Hindlimb muscle (tissue), 1 donor: ENCODE measurements at regions not wholly inside any gene's neighbourhood (a gene's known extent, or its start where the extent isn't known, plus 50 kb on each side); places are given as distances from the start of the nearest gene placed in this dataset.
"Not testable (repeated sequence)": the region's sequence is repeated elsewhere in the genome, so short reads cannot be mapped to it uniquely, and the experiment has no call there.

Source experiments
- DNase-seq: peaks from one replicate; pipeline ENCODE4 v3.0.0-alpha.2; 2013

DNA sequence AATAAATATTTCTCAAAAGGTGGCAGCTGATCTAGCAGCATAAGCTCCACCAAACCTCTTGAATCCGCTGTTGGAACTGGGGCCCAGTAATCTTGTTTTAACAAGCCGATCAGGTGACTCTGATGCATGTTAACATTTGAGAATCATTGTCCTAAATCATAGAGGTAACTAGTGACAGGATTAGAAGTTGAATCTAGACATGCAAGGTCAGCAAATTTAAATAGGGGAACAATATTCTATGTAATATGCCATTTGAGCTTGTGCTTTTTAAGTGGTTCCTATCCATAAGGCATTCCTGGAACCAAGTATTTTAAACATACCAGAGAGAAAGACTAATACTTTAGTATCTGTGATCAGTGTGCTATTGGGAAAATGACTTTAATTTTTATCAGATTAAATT lies 412.8 kb downstream of the PYDC2 start:
- DNase-seq, result no peak

DNA sequence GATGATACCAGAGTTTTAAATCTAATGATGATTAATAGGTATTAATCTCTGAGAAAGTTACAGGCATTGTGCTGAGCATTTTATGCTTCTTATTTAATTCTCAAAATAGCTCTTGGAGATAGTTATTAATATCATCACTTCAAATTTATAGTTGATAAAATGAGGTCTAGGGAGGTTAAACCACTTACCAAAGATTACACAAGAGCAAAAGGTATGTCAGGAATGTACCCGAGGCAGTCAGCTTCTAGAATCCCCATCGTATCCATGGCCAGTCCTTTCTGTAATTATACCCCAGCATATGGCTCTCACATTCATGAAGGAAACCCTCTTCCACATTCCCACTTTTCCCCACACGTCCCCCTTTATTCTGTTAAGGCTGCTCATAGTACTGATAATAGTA lies 421.3 kb downstream of the PYDC2 start:
- no peak for DNase-seq

DNA sequence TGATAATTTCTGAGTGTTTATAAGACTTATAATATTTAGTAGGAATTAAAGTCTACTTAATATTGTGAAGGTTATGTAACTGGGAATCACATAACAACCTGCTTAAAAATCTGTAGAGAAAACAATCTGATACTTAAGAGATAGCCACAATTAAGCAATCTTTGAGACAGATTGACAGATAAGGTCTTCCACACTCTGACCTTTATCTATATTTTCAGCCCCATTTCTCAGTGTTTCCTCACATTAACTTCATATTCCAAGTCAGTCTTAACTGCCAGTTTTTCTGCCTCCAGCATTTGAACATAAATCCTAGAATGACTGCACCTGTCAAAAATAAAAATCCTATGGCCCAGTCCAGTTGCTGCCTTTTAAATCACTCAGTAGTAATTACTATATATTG lies 423.2 kb downstream of the PYDC2 start:
- DNase-seq, result no peak

DNA sequence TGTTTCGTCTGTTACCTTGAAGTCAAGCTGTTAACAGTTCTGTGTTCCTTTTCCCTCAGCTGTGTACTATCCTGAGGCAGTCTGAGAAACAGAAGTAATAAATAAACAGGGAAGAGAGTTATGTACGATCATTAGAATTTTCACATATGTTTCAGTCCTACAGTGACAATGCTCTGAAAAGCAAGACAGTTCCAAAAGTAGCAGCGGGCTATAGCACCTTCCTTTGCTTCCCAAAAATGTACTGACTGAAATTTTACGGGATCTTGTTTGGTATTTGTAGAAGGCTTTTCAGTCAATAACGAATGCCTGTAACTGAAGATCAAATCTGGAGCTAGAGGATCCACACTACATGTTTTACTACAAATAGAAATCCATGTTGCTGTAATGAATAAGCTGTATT lies 428.1 kb downstream of the PYDC2 start:
- no peak for DNase-seq

DNA sequence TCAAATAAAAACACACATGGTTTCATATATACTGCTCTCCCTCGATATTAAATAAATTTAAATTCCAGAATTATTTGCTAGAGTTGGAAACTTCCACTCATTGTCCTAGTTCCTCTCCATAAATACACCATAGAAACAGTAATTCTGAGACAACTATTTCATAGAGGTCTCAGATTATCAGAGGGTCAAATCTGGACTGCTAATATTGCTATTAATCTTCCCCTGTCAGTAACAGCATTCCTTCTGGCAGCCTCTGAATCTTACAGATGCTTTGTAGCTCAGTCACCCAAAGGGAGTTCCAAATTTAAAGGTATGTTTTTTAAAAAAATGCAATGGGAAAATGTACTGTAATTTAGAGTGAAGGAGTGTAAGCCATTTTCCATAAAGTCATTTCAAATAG lies 428.8 kb downstream of the PYDC2 start:
- peak; percentile 16 for DNase-seq

DNA sequence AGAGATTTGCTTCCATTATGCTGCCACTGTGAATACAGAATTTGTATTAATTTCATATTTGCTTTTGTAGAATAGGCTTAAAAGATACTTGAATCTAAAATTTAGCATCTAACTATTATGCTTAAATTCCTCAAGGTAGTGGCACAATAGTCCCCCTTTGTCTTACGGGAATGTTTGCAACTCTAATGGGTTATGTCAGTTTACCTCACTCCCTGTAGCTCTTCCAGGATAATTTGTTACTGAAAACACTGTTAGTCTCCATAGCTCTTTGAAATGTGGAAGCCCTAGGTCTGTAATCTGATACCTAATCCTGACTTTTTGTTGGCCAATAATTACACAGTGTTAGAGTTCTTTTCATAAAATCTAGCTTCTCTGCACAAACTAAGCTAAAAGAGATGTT lies 433.4 kb downstream of the PYDC2 start:
- no peak for DNase-seq

DNA sequence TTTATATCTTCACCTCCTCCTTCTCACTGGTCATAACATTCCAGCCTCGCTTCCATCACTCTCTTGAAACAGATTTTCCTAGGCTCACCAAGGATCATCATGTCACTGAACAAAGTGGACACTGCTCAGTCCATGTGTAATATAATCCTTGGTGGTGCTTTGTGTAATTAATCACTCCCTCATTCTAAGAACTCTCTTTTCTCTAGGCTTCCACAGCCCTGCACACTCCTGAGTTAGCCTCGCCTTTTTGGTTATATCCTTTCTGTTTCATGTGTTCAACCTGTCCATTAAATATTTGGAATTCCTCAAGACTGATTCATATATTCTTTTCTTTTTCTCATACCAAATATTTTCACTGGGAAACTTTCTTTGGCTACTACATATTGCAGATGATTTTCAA lies 440.8 kb downstream of the PYDC2 start:
- DNase-seq, result no peak

DNA sequence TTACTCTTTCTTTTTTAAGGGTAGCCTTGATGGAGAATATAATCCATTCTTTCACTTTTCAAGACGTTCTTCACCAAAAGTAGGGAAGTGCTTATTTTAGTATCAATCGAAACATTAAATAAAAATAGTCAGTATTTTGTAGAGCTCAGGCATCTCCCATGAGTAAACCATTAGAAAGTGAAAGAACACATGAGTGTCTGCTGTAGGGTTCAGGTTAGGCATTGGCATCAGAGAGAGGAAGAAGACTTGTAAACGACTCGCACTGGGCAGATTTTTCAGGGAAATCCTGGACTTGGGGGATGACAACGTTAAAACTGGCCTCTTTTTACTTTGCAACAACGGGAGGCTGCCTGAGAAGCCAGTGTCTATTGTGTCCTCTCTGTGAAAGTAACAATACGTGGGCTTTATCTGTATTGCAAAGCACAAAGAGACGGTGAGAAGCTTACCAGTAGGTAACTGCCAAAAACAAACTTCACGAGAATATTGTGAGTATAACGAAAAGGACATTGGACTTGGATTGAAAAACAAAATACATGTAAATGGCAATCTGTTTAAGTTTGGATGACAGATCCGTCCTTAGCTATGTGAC lies 451.7 kb downstream of the PYDC2 start:
- DNase-seq, result no peak

DNA sequence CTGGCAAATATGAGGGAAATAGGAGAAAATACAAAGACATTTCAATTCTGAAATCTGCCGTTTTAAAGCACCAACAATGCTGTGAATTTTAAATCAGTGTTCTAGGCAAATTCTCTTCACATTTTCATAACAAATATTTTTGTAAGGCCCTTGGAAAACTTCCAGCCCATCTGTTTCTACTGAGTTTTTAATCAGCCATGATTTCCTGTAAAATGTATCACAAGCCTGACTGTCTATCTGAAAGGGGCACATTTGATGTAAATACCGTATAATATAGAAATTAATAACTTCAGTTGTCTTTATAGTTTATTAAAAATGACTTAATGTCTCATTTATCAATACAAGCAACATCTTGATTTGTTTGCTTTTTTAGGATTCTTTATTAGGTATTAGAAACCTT lies 454.7 kb downstream of the PYDC2 start:
- DNase-seq, result peak; percentile 48

DNA sequence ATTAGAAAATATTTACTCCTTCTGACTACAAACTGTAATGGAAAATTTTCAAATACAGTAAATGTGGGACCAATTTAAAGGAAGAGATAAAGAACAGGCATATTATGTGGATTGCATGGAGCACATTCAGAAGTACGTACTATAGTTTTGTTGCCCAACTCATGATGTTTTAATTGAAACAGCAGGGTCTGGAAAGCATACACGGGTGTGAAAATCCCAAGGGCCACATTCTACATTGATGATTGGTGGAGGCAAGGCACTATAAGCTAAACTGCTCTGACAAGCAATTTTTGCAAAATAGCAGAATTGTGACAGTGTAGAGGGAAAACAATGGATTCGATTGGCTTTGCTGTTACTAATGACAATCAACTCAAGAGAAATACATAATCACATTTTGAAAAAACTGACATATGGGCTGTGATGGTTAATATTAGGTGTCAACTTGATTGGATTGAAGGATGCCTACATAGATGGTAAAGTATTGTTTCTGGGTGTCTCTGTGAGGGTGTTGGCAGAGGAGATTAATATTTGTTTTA lies 458.6 kb downstream of the PYDC2 start:
- no peak for DNase-seq

DNA sequence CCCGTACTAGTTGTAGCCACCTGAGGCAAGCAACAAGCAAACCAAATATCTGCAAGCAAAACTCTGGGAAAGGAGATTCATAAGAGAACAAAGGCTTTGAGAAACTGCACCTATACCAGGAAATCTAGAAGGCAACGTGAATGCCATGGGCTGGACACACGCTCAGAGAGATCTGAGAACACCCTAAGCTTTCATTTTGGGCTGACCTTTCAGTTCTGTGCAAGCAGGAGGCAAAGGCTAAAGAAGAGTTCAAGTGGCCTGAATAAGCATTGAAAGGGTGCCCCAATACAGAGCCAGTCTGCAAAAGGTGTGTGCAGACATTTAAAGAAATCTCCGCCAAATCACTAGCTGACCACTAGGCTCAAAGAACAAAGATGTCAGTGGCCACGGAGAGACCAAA lies 461.6 kb downstream of the PYDC2 start:
- DNase-seq, result no peak

DNA sequence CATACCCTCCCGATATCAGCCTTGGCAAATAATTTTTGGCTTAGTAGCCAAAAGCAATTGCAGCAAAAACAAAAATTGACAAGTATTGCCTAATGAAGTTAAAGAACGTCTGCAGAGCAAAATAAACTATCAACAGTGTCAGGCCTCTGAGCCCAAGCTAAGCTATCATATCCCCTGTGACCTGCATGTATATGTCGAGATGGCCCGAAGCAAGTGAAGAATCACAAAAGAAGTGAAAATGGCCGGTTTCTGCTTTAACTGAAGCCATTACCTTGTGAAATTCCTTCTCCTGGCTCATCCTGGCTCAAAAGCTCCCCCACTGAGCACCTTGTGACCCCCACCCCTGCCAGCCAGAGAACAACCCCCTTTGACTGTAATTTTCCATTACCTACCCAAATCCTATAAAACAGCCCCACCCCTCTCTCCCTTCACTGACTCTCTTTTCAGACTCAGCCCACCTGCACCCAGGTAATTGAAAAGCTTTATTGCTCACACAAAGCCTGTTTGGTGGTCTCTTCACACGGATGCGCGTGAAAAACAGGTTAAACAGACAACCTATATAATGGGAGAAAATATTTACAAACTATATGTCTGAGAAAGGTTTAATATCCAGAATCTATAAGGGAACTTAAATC lies 466.3 kb downstream of the PYDC2 start:
- DNase-seq, result not testable (repeated sequence)

DNA sequence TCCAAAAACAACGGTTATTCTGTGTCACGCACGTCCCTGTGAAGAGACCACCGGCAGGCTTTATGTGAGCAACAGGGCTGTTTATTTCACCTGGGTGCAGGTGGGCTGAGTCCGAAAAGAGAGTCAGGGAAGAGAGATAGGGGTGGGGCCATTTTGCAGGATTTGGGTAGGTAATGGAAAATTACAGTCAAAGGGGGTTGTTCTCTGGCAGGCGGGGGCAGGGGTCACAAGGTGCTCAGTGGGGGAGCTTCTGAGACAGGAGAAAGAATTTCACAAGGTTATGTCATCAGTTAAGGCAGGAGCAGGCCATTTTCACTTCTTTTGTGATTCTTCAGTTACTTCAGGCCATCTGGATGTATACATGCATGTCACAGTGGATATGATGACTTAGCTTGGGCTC lies 467.0 kb downstream of the PYDC2 start:
- DNase-seq, result not testable (repeated sequence)

DNA sequence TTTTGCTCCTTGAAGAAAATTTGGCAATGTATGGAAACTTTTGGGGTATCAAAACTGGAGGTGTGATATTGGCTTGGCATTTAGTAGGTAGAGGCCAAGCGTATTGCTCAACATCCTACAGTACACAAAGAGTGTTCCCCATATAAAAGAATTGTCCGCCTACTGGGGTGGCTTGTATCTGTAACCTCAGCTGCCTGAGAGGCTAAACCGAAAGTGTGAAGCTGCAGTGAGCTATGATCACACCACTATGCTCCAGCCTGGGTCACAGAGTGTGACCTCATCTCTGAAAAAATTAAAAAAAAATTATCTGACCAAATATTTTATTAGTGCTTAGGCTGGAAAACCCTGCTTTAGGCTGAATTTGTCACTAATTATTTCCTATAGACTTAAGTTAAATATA lies 483.9 kb downstream of the PYDC2 start:
- DNase-seq, result no peak

DNA sequence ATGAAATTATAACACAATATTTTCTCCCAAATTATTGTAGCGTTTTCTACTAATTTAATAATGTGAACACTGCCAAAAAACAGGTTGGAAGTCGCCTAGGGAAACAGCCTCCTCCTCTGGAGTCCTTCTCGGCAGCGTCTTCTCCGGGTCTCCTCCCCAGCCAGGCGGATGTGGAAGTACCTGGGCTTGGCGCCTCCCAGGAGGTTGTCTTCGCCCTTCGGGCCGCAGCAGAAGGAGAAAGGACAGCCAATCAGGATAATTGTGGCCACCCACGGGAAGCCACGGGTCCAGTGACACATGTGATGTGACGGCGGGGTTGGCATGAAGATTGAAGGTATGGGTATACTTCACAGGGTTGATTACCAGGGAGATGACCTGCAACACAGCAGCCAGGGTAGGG lies 491.2 kb downstream of the PYDC2 start:
- DNase-seq, result no peak

DNA sequence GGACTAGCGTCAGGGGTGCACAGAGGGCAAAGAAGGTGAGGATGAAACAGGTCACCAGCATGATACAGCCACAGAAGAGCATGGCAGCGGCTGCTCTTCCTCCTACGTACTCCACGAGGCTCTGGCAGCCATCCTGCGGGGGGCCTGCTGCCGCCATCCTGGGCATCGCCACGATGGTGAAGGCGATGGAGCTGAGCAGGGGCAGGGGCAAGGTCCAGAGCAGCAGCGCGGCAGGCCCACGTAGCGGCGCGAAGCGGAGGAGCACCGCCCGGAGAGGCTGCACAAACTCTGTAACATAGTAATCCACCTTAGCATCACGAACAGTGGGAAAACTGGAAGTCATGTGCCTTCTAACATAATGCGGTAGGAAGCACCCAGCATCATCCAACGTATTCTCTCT lies 491.6 kb downstream of the PYDC2 start:
- no peak for DNase-seq

DNA sequence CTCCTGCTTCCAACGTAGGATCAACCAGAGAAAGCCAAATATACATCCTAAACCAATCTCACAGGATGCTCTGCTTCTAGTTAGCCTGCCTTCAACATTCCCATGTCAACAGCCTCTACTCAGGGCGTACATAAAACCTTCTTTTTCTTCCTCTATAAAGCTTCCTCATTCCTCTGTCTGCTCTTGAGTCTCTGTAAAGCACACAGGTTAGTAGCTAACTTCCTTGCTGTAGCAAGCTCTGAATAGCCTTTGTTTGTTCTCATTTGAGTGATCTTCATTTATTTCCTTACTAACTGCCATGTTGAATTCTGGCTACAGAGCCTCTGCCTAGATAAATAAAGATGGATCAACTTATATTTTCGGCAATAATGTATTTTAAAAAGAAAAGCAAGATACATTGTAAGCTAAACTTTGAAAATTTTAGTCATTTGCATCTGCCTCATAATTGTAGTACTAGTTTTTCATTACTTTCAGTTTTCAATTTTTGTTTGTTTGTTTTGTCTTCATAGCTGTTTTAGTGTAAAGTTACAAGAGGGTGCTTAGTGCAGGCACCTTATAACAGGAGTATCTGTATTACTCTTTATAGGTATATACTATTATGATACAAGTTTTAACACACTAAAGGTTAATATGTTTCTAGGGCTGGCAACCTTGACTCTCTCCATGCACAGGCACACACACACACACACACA lies 498.2 kb downstream of the PYDC2 start:
- no peak for DNase-seq

DNA sequence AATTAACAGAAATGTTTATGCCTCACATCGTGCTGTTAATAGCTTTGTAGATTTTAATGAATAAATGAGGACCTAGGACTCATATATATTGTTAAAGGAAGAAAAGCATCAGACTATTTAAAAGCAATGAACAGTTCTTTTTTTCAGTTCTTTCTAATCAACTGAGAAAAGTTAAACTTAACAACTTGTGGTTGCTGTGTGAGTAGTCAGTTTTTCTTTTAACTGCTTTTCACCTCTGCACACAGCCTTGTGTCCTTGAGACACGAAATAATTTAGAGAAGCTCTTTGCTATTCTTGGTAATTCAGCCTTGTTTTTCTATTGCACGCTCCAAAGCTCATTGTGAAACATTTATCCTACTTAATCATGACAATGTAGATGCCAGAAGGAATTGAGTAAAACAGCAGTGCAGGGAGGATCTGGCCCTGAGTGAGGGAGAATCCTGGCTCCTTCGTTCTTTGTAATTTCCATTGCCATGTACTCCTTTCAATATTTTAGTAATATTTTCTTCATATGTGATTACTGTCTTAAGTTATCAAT lies 499.0 kb downstream of the PYDC2 start:
- peak; percentile 1 for DNase-seq

DNA sequence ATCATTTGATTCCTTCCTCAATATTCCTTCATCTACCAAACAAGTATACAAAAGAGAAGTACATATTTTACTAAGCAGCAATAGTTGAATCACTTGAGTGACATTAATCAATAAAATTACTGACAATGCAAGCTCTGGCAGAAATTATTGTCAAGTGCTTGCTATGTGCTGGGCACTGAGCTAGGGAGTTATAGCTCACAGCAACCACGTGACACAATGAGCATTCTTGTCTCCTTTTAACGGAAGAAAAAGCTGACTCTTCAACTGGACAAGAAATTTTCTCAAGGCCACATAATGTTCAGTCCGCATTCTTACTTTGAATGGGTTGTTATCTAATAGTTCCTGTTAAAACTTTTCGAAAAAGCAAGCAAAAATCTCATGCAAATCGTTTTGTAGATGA lies 500.1 kb downstream of the PYDC2 start:
- DNase-seq, result no peak

DNA sequence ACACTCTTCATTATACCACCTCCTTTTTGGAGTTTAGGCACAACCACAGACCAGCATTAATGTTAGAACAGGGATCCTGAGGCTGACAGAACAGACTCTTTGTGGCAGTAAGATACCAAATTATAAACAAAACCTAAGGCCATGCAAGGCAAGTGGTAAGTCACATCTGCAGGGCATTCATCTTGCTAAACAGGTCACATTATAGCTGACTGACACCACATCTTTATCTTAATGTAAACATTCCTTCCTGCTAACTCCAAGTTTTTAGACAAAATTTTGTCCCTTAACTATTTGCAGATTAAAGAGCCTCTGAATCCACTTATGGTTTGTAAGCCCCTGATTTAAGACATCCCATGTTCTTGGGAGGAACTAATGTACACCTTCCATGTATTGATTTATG lies 500.6 kb downstream of the PYDC2 start:
- DNase-seq, result no peak

DNA sequence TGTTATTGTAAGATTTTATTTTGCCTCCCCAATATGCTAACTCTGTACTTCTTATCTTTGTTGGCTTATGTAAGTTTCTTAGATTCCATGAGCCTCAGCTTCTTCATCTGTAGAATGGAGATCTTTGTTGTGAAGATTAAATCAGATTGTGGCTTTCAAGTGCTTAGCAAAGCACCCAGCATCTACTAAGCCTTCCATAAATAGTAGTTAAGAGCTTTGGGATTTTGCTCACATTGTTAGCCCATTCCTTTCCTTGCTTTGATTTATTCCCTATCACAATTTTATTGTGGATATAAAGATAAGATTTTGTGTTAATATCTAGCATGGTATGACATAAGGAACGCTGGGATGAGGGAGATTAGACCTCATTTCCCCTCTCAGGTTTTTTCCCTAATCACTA lies 501.4 kb downstream of the PYDC2 start:
- DNase-seq, result no peak

DNA sequence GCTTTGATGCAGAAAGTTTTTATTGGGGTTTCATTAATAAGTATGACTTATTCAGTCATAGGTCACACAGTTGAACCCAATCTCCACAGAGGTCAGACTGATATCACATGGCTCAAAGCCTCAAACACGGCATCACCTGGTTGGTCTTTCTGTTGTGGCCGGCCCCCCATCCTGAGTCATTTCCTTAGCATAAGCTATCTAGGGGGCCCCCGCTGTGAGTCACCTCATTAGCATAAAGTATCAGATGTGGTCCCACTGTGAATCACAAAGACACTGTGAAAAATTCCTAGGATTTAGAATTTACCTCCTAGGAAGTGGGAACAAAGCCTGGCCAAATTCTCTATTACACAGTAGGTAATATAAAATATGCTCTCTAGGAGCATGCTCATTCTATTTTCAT lies 502.2 kb downstream of the PYDC2 start:
- DNase-seq, result no peak

DNA sequence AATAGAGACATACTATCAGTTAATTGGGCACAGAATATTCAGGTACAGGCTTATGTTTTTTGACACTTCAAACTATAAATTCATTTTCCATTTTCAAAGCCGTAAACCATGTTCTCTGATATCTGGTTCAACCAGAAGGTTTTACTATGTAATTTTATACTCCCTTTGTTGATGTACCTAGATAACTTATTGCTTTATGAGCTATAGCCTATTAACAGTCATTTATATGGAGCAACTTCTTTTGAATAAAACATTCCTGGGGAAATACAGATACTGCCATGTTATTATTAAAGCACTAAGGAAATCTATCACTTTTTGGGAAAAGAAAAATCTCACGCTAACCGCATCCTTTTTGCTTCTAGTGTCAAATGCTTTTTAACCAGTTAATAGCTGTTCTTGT lies 505.6 kb downstream of the PYDC2 start:
- DNase-seq, result no peak

DNA sequence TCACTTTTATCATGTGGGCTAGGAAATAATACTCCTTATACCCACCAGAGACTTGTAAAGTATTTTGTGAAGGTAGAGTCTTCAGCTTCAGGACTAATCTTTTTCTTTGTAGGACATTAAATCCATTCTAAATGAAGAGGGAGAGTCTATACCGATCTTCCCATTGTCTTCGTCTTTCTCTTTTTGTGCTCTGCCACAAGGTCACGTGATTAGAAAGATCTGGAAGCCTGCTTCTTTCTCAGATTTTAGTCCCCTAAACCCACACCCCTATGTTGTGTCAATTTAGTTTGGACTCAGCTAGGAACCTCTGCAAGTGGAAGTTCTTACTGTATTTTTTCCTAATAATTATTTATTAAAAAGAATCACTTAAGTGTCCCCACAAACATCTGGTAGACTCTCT lies 507.3 kb downstream of the PYDC2 start:
- no peak for DNase-seq
